Stimulated activated CD8-positive, alpha-beta memory T cell treated with anti-CD3 and anti-CD28 coated beads, Interleukin-15, amount 100 ng/mL, for 1 hour (primary cell): ENCODE measurements at regions not wholly inside any gene's neighbourhood (a gene's known extent, or its start where the extent isn't known, plus 50 kb on each side); places are given as distances from the start of the nearest gene placed in this dataset.

Source experiments
- DNase-seq: peaks from one replicate; pipeline ENCODE4 v3.0.0-alpha.2; 2020; ENCODE audit warnings: low read depth

DNA sequence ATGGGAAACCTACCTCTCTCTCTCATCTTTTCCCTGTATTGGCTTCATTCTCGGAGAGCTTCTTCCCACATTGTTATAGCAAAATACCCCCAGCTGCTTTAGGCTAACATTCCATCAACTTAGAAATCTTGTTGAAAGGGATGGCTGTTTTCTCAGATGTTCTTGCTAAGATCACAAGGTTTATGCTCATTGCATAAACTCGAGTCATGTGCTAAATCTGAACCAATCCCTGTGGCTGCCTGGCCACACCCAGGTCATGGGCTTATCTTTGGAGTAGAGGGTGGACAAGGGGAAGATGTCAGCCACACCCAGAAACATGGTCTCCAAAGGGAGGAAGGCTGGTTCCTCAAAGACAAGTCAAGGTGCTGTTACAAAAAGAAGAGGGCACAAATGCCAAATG is 150.6 kb upstream of the UMPS start:
- DNase-seq: no peak

DNA sequence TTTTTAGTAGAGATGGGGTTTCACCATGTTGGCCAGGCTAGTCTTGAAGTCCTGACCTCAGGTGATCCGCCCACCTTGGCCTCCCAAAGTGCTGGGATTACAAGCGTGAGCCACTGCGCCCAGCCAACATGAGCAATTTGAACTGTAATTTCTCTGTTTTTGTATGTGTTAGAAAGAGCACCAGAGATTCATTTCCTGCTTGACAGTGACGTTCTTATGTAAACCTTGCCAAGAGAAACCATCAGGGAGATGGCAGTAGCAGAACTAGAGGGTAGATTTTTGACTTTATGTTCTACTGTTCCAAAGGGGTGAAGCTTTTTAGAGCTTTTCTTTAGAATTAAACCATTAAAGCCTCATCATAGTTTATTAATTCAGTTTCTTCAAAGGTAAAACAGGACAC is 148.1 kb upstream of the UMPS start:
- no peak for DNase-seq

DNA sequence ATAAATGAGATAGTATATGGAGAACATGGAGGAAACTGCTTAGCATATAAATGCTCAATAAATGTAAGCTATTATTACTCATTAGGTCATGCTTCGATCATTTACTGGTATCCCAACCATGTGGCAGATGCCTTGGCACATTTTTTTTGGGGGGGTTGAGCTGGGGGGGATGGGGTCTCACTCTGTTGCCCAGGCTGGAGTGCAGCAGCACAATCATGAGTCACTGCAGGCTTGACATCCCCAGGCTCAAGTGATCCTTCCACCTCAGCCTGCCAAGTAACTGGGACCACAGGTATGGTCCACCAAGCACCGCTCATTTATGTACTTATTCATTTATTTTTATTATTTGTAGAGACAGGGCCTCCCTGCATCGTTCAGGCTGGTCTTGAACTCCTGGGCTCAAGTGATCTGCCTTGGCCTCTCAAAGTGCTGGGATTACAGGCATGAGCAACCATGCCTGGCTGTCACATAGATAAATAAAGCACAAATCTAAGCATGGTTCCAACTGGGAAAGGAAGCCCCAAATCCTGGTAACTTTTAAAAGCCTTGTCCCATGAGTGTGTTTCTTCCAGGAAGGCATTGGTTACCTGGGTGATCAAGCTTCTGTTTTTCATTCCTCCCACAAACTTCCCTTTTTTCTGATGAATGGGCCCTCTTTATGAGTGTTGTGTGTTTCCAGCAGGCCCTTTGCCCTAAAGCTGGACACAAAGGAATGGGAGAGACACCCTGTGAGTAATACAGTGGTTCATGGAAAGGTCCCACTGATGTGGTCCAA is 147.4 kb upstream of the UMPS start:
- DNase-seq: no peak

GRCh38 chr3:124584245-124584551 is 146.1 kb upstream of the UMPS start:
- DNase-seq: no peak

DNA sequence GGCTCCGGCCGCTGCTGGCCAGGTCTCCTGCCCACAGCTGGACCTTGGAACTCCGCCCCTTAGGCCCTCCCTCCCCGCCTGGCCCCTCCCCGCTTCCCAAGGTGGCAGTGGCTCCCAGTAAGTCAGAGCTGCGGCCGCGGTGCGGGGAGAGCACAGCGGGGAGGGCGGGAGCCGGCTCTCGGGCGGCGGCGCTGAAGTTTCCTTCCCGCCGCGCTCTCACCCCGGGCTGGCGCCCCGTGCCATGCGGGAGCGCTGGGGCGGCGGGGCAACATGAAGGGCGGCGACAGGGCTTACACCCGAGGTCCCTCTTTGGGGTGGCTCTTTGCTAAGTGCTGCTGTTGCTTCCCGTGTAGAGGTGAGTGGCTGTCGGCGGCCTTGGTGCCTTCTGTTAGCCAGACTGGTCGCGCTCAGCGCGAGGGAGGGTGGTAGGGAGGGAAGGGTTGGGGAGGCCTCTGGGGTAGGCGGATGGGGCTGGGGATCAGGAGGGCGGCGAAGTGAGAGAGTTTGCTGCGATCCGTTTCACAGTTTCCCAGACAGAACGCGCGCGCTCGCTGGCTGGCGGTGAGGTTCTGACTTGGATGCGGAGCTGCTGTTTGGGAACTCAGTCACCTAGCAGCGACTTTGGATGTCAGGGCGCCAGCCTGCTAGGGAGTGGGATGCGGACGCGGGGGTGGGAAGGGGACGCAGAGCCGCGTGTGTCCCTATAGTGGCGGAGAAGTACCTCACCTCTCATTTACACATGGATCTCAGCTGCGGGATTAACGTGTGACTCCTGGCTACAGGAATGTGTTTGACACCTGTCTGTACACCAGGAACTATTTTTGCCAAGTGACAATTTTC is 145.5 kb upstream of the UMPS start:
- DNase-seq: no peak

- DNase-seq: no peak
Measured at GRCh38 chr3:124586126-124587052, 143.9 kb upstream of the UMPS start.

DNA sequence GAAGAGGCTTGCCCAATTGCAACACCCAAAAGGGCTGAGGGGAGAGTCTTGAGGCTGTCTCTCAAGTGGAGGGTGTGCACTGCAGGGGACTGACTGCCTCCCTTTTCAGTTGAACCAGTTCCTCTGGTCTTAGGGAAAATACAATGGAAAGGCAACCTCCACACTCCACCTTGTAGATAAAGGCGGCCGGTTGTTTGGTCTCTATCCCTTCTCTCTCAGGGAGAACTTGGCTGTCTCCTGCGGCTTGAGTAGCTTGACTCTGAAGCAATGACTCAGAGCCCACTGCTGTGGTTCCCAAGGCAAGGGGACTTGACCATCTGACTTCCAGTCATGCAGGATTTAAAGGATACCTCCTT is 143.2 kb upstream of the UMPS start:
- no peak for DNase-seq

DNA sequence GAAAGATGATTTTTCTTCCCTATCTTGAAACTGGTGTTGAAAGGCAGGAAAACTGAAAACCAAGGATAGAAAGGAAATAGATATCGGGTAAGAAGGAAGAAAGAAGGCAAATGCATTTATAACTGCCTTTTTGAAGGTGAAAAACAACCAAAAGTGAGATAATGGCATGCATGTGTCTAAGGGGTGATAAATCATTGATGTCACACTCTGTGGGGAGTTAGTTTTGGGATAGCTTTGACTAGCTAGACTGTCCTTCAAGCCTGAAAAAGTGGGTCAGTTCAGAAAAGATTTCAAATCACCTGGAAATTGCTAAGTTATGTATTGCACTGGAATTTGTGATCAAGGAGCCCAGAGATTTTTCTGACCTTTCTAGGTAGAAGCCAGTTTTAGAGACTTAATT is 142.2 kb upstream of the UMPS start:
- no peak for DNase-seq

GRCh38 chr3:124588794-124589193 is 141.5 kb upstream of the UMPS start:
- DNase-seq: no peak

GRCh38 chr3:124591699-124592098 is 138.6 kb upstream of the UMPS start:
- no peak for DNase-seq

GRCh38 chr3:124592658-124593441 is 137.4 kb upstream of the UMPS start:
- no peak for DNase-seq

DNA sequence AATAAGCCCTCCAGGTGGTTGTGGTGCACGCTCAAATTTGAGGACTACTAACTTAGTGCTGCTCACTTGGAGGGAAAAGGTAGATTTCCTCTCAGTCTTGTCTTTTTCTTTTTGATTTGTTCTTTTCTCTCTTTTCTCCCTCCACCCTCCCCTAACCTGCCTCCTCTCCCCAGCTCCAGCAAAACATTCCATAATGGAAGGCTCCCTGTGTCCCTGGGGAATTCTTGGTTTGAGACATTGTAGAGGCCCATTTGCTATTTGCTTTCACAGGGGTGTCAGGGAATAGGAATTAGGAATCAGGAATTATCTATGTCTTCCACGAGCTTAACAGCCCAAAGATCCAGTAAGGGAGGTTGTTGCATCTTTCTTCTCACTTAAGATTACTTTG is 136.8 kb upstream of the UMPS start:
- DNase-seq: no peak

GRCh38 chr3:124594581-124594980 is 135.7 kb upstream of the UMPS start:
- DNase-seq: no peak

- no peak for DNase-seq
Measured at GRCh38 chr3:124597273-124597672, 133.0 kb upstream of the UMPS start.

- no peak for DNase-seq
Measured at GRCh38 chr3:124597979-124598378, 132.3 kb upstream of the UMPS start.

GRCh38 chr3:124599147-124599765 is 131.0 kb upstream of the UMPS start:
- DNase-seq: no peak

- DNase-seq: no peak
Measured at GRCh38 chr3:124599779-124600693, 130.2 kb upstream of the UMPS start.

DNA sequence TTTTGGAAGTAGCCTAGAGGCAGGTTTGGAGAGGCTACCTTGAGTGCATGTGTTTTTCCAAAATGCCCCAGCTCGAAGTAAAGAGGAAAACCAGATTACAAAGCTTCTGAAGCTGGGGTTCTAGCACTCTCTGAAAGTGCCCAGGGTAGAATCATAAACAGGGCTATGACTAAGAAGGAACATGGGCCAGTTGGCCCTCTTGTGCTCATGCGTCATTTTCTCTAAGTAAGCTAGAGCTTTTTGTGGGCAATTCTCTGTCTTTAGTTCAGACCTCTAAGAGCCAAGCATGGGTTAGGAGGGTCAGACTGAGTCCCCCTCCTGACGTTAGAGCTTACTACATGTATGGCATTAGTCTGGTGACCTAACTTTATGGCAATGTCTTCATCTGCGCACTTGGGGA is 129.5 kb upstream of the UMPS start:
- DNase-seq: no peak

GRCh38 chr3:124601190-124601589 is 129.1 kb upstream of the UMPS start:
- no peak for DNase-seq

DNA sequence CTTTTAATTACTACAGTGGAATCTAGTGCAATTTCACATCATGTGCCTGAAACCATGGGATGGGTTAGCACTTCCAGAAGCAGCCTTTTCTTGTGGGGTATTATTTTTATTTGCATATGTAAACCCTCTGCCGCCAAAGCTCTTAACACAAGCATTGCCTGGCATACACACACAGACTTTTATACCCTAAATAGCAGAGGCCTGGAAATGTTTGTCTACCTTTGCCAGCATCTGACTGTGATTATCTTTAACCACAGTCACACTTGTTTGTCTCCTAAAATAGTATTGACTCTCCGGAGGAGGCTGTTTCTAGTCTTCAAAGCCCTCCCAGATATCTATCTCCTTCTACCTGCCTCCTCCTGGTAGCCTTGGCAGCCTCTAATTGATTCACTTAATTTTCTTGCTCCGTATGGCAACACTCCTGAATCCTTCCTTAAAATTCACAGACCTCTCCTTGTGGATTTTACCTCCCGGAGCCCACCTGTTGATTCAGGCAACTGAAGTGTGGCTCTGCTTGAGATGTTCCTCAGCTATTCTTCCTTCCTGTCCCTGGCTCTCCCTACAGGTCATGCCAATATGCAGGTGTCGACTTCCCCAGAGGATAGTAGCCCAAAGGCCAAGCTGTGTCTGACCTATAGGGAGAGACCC is 127.1 kb upstream of the UMPS start:
- no peak for DNase-seq
